Stimulated activated CD4-positive, alpha-beta T cell treated with anti-CD3 and anti-CD28 coated beads, Interleukin-12 subunit alpha, Interleukin-12 subunit beta, amount 100 ng/mL, for 4 hours (primary cell): ENCODE measurements at regions not wholly inside any gene's neighbourhood (a gene's known extent, or its start where the extent isn't known, plus 50 kb on each side); places are given as distances from the start of the nearest gene placed in this dataset.

ENCODE experiments used
- DNase-seq: peaks from one replicate; pipeline ENCODE4 v3.0.0-alpha.2; 2020

- no peak for DNase-seq
These were observed 114.5 kb downstream of the RXFP2 start for GRCh38 chr13:31853643-31854326.

- no peak for DNase-seq
These were observed 120.2 kb downstream of the RXFP2 start for GRCh38 chr13:31859571-31859970.

- DNase-seq: no peak
These were observed 120.7 kb downstream of the RXFP2 start for GRCh38 chr13:31860002-31860401.

- DNase-seq: no peak
These were observed 123.5 kb downstream of the RXFP2 start for GRCh38 chr13:31862828-31863227.

- DNase-seq: no peak
These were observed 125.0 kb downstream of the RXFP2 start for GRCh38 chr13:31864307-31864706.

GRCh38 chr13:31866099-31866498, 126.8 kb downstream of the RXFP2 start:
- DNase-seq: no peak

- no peak for DNase-seq
These were observed 128.4 kb downstream of the RXFP2 start for GRCh38 chr13:31867709-31868108.

- DNase-seq: no peak
These were observed 130.3 kb downstream of the RXFP2 start for GRCh38 chr13:31869582-31869981.

GRCh38 chr13:31870511-31870910, 131.2 kb downstream of the RXFP2 start:
- DNase-seq: no peak

- DNase-seq: no peak
These were observed 133.8 kb downstream of the RXFP2 start for GRCh38 chr13:31873145-31873544.

GRCh38 chr13:31875134-31875533, 135.8 kb downstream of the RXFP2 start:
- DNase-seq: no peak

GRCh38 chr13:31878052-31878451, 138.7 kb downstream of the RXFP2 start:
- DNase-seq: no peak

GRCh38 chr13:31878495-31878894, 139.2 kb downstream of the RXFP2 start:
- DNase-seq: no peak

GRCh38 chr13:31878955-31879354, 139.6 kb downstream of the RXFP2 start:
- no peak for DNase-seq

- DNase-seq: no peak
These were observed 141.6 kb downstream of the RXFP2 start for GRCh38 chr13:31880851-31881494.

- no peak for DNase-seq
These were observed 142.2 kb downstream of the RXFP2 start for GRCh38 chr13:31881495-31881882.

GRCh38 chr13:31882794-31883193, 143.5 kb downstream of the RXFP2 start:
- no peak for DNase-seq

- no peak for DNase-seq
These were observed 145.2 kb downstream of the RXFP2 start for GRCh38 chr13:31884556-31884955.

GRCh38 chr13:31885994-31886393, 145.6 kb upstream of the FRY start:
- no peak for DNase-seq

- no peak for DNase-seq
These were observed 144.3 kb upstream of the FRY start for GRCh38 chr13:31887286-31887685.

- no peak for DNase-seq
These were observed 140.6 kb upstream of the FRY start for GRCh38 chr13:31890946-31891345.

- no peak for DNase-seq
These were observed 140.1 kb upstream of the FRY start for GRCh38 chr13:31891472-31891871.

GRCh38 chr13:31894931-31895330, 136.6 kb upstream of the FRY start:
- DNase-seq: no peak

- DNase-seq: no peak
These were observed 135.9 kb upstream of the FRY start for GRCh38 chr13:31895691-31896090.

GRCh38 chr13:31896427-31896826, 135.1 kb upstream of the FRY start:
- DNase-seq: no peak
